Ovary (tissue), 7 donors: ENCODE measurements at regions not wholly inside any gene's neighbourhood (a gene's known extent, or its start where the extent isn't known, plus 50 kb on each side); places are given as distances from the start of the nearest gene placed in this dataset.

Source experiments
- DNase-seq, 5 donors: peaks; one replicate each; pipeline ENCODE4 v3.0.0-alpha.2; 2019 to 2020
- H3K27ac ChIP-seq, 2 donors: fragments of 200-600 bp; one replicate each; pipeline versions ENCODE4 v1.5.1 to v1.8.0; 2019 to 2022
- H3K27me3 ChIP-seq: fragments of 200-600 bp; one replicate; pipeline ENCODE4 v1.8.0; 2022
- H3K36me3 ChIP-seq: fragments of 200-600 bp; sonication (generic); one replicate; pipeline ENCODE4 v1.5.1; 2019
- H3K4me1 ChIP-seq: one replicate; pipeline ENCODE4 v1.8.1; 2013; ENCODE audit warnings: mild to moderate bottlenecking, moderate library complexity; ENCODE audit not compliant: insufficient read depth
- H3K4me3 ChIP-seq: fragments of 200-600 bp; sonication (generic); one replicate; pipeline ENCODE4 v1.5.1; 2017
- H3K9me3 ChIP-seq, 2 donors: fragments of 200-600 bp in 1 of 2; sonication (generic) in 1 of 2; one replicate each; pipeline versions ENCODE4 v1.5.1 to v1.8.1; 2013 to 2019; ENCODE audit warnings: mild to moderate bottlenecking in 1 of 2, moderate library complexity in 1 of 2
- CTCF ChIP-seq, 3 donors: fragments of 450-650 bp in 2 of 3; fragments of 200-600 bp in 1 of 3; IDR thresholded peaks; one replicate each; pipeline versions ENCODE4 v1.5.1 to v1.8.0; 2016 to 2022; ENCODE audit warnings: antibody characterized with exemption in 3 of 3, mild to moderate bottlenecking in 1 of 3
- EP300 ChIP-seq: sonication (generic); formaldehyde crosslinking; IDR thresholded peaks from one replicate; pipeline ENCODE4 v1.6.1; 2017; ENCODE audit warnings: antibody characterized with exemption
- POLR2A ChIP-seq: fragments of 450-650 bp; IDR thresholded peaks from one replicate; pipeline ENCODE4 v1.6.1; 2017; ENCODE audit warnings: antibody characterized with exemption, mild to moderate bottlenecking, moderate library complexity
- WGBS, 3 donors: extraction: QIAGEN DNeasy Blood & Tissue Kit in 1 of 3; methylation state at CpG; one replicate each; pipeline versions ENCODE4 v1.1.5 to v1.1.7; 2013 to 2017; 5-methylcytosine and 5-hydroxymethylcytosine counted together
- intact Hi-C, 4 donors: fragments of 100-400 bp; cut with DNase I; formaldehyde crosslinking; loops; one replicate each; pipeline versions ENCODE4 v1.11.0 to v1.15.1; 2022 to 2023
- donor health status: DM: no; HTN: no; CAD: no; lungs with moderate emphysema.
- donor health status: DM: no; HTN: no; CAD: no.
- donor health status: Bipolar disorder and iron deficiency.
- donor health status: DM: no; HTN: no; CAD: no.
- donor health status: DM: yes; HTN: yes; CAD: no.

GRCh38 chr6:27568226-27568897 lies 95.5 kb upstream of the ZNF184 start:
- no peak overlapping the region for H3K4me3 ChIP-seq
- WGBS, 3 donors: 46 to 65% (median 54%) methylated on average over 13 of the region's 13 CpGs
- intact Hi-C loops: no loop called here
- no peak for DNase-seq
- no peaks in the 10 kb centered on the region for H3K36me3 ChIP-seq
- H3K27me3 ChIP-seq: no peaks in the 10 kb centered on the region
- no peak overlapping the region for H3K27ac ChIP-seq
- no peaks in the 10 kb centered on the region for H3K9me3 ChIP-seq
- TF ChIP-seq CTCF (IDR thresholded peaks at IDR 0.05) (no peak), EP300 (no peak), POLR2A (no peak)
- H3K4me1 ChIP-seq: no peaks in the 10 kb centered on the region

GRCh38 chr6:27565839-27566779 lies 93.2 kb upstream of the ZNF184 start:
- Histone ChIP-seq H3K4me3 (no peak overlapping the region), H3K4me1 (no peaks in the 10 kb centered on the region), H3K36me3 (no peaks in the 10 kb centered on the region), H3K27me3 (no peaks in the 10 kb centered on the region), H3K9me3 (no peaks in the 10 kb centered on the region), H3K27ac (no peak overlapping the region)
- no peak for DNase-seq
- TF ChIP-seq POLR2A (no peak), CTCF (IDR thresholded peaks at IDR 0.05) (no peak), EP300 (no peak)
- WGBS, 3 donors: 4 to 9% (median 7%) methylated on average over 41 of the region's 41 CpGs
- intact Hi-C loops: no loop called here

GRCh38 chr6:27562027-27562410 lies 89.1 kb upstream of the ZNF184 start:
- no peak overlapping the region for H3K27ac ChIP-seq
- H3K9me3 ChIP-seq: no peaks in the 10 kb centered on the region
- no peak for DNase-seq
- no peaks in the 10 kb centered on the region for H3K27me3 ChIP-seq
- H3K4me3 ChIP-seq: no peak overlapping the region
- TF ChIP-seq CTCF (IDR thresholded peaks at IDR 0.05): no peak
- TF ChIP-seq POLR2A: no peak
- TF ChIP-seq EP300: no peak
- no peaks in the 10 kb centered on the region for H3K36me3 ChIP-seq
- intact Hi-C loops: no loop called here
- H3K4me1 ChIP-seq: no peaks in the 10 kb centered on the region
- WGBS, 3 donors: 20 to 31% (median 24%) methylated on average over 11 of the region's 11 CpGs

- no peak for DNase-seq
- intact Hi-C loops: no loop called here
- Histone ChIP-seq H3K9me3 (no peaks in the 10 kb centered on the region), H3K27ac (no peak overlapping the region), H3K4me3 (no peak overlapping the region), H3K27me3 (no peaks in the 10 kb centered on the region), H3K36me3 (no peaks in the 10 kb centered on the region), H3K4me1 (no peaks in the 10 kb centered on the region)
- 3 to 10% (median 6%) methylated on average over 31 of the region's 31 CpGs for WGBS, 3 donors
- TF ChIP-seq EP300: no peak
- TF ChIP-seq POLR2A: no peak
- no peak for TF ChIP-seq CTCF (IDR thresholded peaks at IDR 0.05)
Measured at GRCh38 chr6:27558028-27558724, 85.3 kb upstream of the ZNF184 start.
